GM18870 (cell line): ENCODE measurements at regions not wholly inside any gene's neighbourhood (a gene's known extent, or its start where the extent isn't known, plus 50 kb on each side); places are given as distances from the start of the nearest gene placed in this dataset.

ENCODE experiments used
- ATAC-seq: cut with Tn5 transposase; IDR thresholded peaks from one replicate; pipeline ENCODE4 v1.9.1; 2021; ENCODE audit warnings: moderate library complexity; ENCODE audit not compliant: unreplicated experiment

- no peak for ATAC-seq
Measured at GRCh38 chr2:150319085-150319484, 168.4 kb downstream of the RND3 start.

GRCh38 chr2:150312271-150312670 lies 175.2 kb downstream of the RND3 start:
- no peak for ATAC-seq

GRCh38 chr2:150309311-150310080 lies 178.0 kb downstream of the RND3 start:
- ATAC-seq, result no peak

- ATAC-seq, result no peak
Measured at GRCh38 chr2:150307258-150307657, 180.2 kb downstream of the RND3 start.

- ATAC-seq, result no peak
Measured at GRCh38 chr2:150303281-150303680, 184.2 kb downstream of the RND3 start.

- ATAC-seq, result no peak
Measured at GRCh38 chr2:150298571-150299305, 188.7 kb downstream of the RND3 start.

- ATAC-seq, result no peak
Measured at GRCh38 chr2:150296770-150297546, 190.5 kb downstream of the RND3 start.

GRCh38 chr2:150295544-150295943 lies 191.9 kb downstream of the RND3 start:
- ATAC-seq, result no peak

- ATAC-seq, result no peak
Measured at GRCh38 chr2:150293771-150294170, 193.7 kb downstream of the RND3 start.

GRCh38 chr2:150292807-150293206 lies 194.7 kb downstream of the RND3 start:
- ATAC-seq, result no peak

- ATAC-seq, result no peak
Measured at GRCh38 chr2:150292192-150292591, 195.3 kb downstream of the RND3 start.

- ATAC-seq, result no peak
Measured at GRCh38 chr2:150286730-150287362, 200.6 kb downstream of the RND3 start.

GRCh38 chr2:150284116-150284515 lies 203.4 kb downstream of the RND3 start:
- no peak for ATAC-seq

- no peak for ATAC-seq
Measured at GRCh38 chr2:150282771-150283371, 204.6 kb downstream of the RND3 start.

GRCh38 chr2:150282357-150282756 lies 205.1 kb downstream of the RND3 start:
- ATAC-seq, result no peak

GRCh38 chr2:150280231-150280630 lies 207.2 kb downstream of the RND3 start:
- ATAC-seq, result no peak

GRCh38 chr2:150279686-150280085 lies 207.8 kb downstream of the RND3 start:
- no peak for ATAC-seq

GRCh38 chr2:150276737-150277136 lies 210.7 kb downstream of the RND3 start:
- no peak for ATAC-seq

GRCh38 chr2:150274108-150274507 lies 213.4 kb downstream of the RND3 start:
- ATAC-seq, result no peak

- ATAC-seq, result no peak
Measured at GRCh38 chr2:150271952-150272802, 215.3 kb downstream of the RND3 start.
